ENCODE measurements at regions not wholly inside any gene's neighbourhood (a gene's known extent, or its start where the extent isn't known, plus 50 kb on each side); places are given as distances from the start of the nearest gene placed in this dataset.

- Histone ChIP-seq H3K27me3 (ENCODE audit: control insufficient read depth in 3 of 3, insufficient read depth in 3 of 3, low read depth in 1 of 3, low read length in 3 of 3) (no peaks in the 10 kb centered on the region), H3K4me2 (ENCODE audit: insufficient read depth, low read length, poor library complexity, severe bottlenecking) (no peak overlapping the region), H2AFZ (ENCODE audit: low read length) (no peak overlapping the region), H3K4me3 (ENCODE audit: low read length in 2 of 2) (no peak overlapping the region), H3K18ac (ENCODE audit: low read length) (no peak overlapping the region), H3K79me1 (ENCODE audit: low read depth, low read length) (no peaks in the 10 kb centered on the region), H2BK120ac (ENCODE audit: low read depth, low read length) (no peak overlapping the region), H3K23ac (ENCODE audit: low read depth, low read length, poor library complexity) (no peak overlapping the region), H3K9me3 (replicated peaks in 1 of 2; ENCODE audit: control insufficient read depth in 2 of 2, insufficient read depth in 1 of 2, low read depth in 1 of 2, low read length in 2 of 2) (no peaks in the 10 kb centered on the region), H3K4me1 (ENCODE audit: control insufficient read depth in 2 of 2, insufficient read depth in 1 of 2, low read depth in 1 of 2, low read length in 2 of 2) (peaks cover 0 to 2% of the 10 kb centered on the region in 2 donors), H4K91ac (ENCODE audit: low read depth, low read length, poor library complexity) (no peak overlapping the region), H3K4ac (ENCODE audit: low read length) (no peak overlapping the region), H3K14ac (ENCODE audit: low read length) (no peak overlapping the region), H4K8ac (ENCODE audit: low read depth, low read length) (no peak overlapping the region), H3K36me3 (replicated peaks in 1 of 2; ENCODE audit: control insufficient read depth in 2 of 2, insufficient read depth in 2 of 2, low read length in 2 of 2) (no peaks in the 10 kb centered on the region), H2BK12ac (ENCODE audit: low read length) (no peak overlapping the region), H2AK5ac (ENCODE audit: low read depth, low read length) (no peak overlapping the region), H3K9ac (ENCODE audit: low read depth, low read length, poor library complexity) (no peak overlapping the region), H3K27ac (replicated peaks; ENCODE audit: low read length) (no peak overlapping the region), H2BK15ac (ENCODE audit: low read length) (no peak overlapping the region), H2BK5ac (ENCODE audit: low read length) (no peak overlapping the region)
- DNase-seq (ENCODE audit: low spot score) = no peak
- no CpG with 5 or more reads among the region's 6 CpGs for WGBS, 2 donors (ENCODE audit: extremely low coverage in 2 of 2, insufficient read length in 2 of 2, insufficient replicate concordance in 1 of 2)
Observed at GRCh38 chr5:67908126-67908765, 307.3 kb upstream of the PIK3R1 start.

- H3K4me2 ChIP-seq (ENCODE audit: insufficient read depth, low read length, poor library complexity, severe bottlenecking) = no peak overlapping the region
- no peak overlapping the region for H2BK120ac ChIP-seq (ENCODE audit: low read depth, low read length)
- H4K91ac ChIP-seq (ENCODE audit: low read depth, low read length, poor library complexity) = no peak overlapping the region
- H2BK15ac ChIP-seq (ENCODE audit: low read length) = no peak overlapping the region
- no CpG with 5 or more reads among the region's 2 CpGs for WGBS, 2 donors (ENCODE audit: extremely low coverage in 2 of 2, insufficient read length in 2 of 2, insufficient replicate concordance in 1 of 2)
- H2AK5ac ChIP-seq (ENCODE audit: low read depth, low read length) = no peak overlapping the region
- H4K8ac ChIP-seq (ENCODE audit: low read depth, low read length) = no peak overlapping the region
- DNase-seq (ENCODE audit: low spot score) = no peak
- no peak overlapping the region for H3K14ac ChIP-seq (ENCODE audit: low read length)
- H3K27me3 ChIP-seq (ENCODE audit: control insufficient read depth in 3 of 3, insufficient read depth in 3 of 3, low read depth in 1 of 3, low read length in 3 of 3) = no peaks in the 10 kb centered on the region
- no peak overlapping the region for H2AFZ ChIP-seq (ENCODE audit: low read length)
- no peak overlapping the region for H3K23ac ChIP-seq (ENCODE audit: low read depth, low read length, poor library complexity)
- no peaks in the 10 kb centered on the region for H3K36me3 ChIP-seq (replicated peaks in 1 of 2; ENCODE audit: control insufficient read depth in 2 of 2, insufficient read depth in 2 of 2, low read length in 2 of 2)
- no peak overlapping the region for H3K4me3 ChIP-seq (ENCODE audit: low read length in 2 of 2)
- no peak overlapping the region for H3K27ac ChIP-seq (replicated peaks; ENCODE audit: low read length)
- H3K79me1 ChIP-seq (ENCODE audit: low read depth, low read length) = no peaks in the 10 kb centered on the region
- no peak overlapping the region for H3K18ac ChIP-seq (ENCODE audit: low read length)
- H3K9ac ChIP-seq (ENCODE audit: low read depth, low read length, poor library complexity) = no peak overlapping the region
- no peak overlapping the region for H3K4ac ChIP-seq (ENCODE audit: low read length)
- no peak overlapping the region for H2BK5ac ChIP-seq (ENCODE audit: low read length)
- H2BK12ac ChIP-seq (ENCODE audit: low read length) = no peak overlapping the region
- H3K9me3 ChIP-seq (replicated peaks in 1 of 2; ENCODE audit: control insufficient read depth in 2 of 2, insufficient read depth in 1 of 2, low read depth in 1 of 2, low read length in 2 of 2) = no peaks in the 10 kb centered on the region
- H3K4me1 ChIP-seq (ENCODE audit: control insufficient read depth in 2 of 2, insufficient read depth in 1 of 2, low read depth in 1 of 2, low read length in 2 of 2) = no peaks in the 10 kb centered on the region
Observed at GRCh38 chr5:67904366-67904765, 311.2 kb upstream of the PIK3R1 start.

- no CpG with 5 or more reads among the region's 2 CpGs for WGBS, 2 donors (ENCODE audit: extremely low coverage in 2 of 2, insufficient read length in 2 of 2, insufficient replicate concordance in 1 of 2)
- no peak overlapping the region for H2AFZ ChIP-seq (ENCODE audit: low read length)
- no peaks in the 10 kb centered on the region for H3K9me3 ChIP-seq (replicated peaks in 1 of 2; ENCODE audit: control insufficient read depth in 2 of 2, insufficient read depth in 1 of 2, low read depth in 1 of 2, low read length in 2 of 2)
- no peak overlapping the region for H3K23ac ChIP-seq (ENCODE audit: low read depth, low read length, poor library complexity)
- no peak overlapping the region for H4K91ac ChIP-seq (ENCODE audit: low read depth, low read length, poor library complexity)
- no peak overlapping the region for H2AK5ac ChIP-seq (ENCODE audit: low read depth, low read length)
- H2BK5ac ChIP-seq (ENCODE audit: low read length) = no peak overlapping the region
- no peaks in the 10 kb centered on the region for H3K4me1 ChIP-seq (ENCODE audit: control insufficient read depth in 2 of 2, insufficient read depth in 1 of 2, low read depth in 1 of 2, low read length in 2 of 2)
- H4K8ac ChIP-seq (ENCODE audit: low read depth, low read length) = no peak overlapping the region
- no peaks in the 10 kb centered on the region for H3K36me3 ChIP-seq (replicated peaks in 1 of 2; ENCODE audit: control insufficient read depth in 2 of 2, insufficient read depth in 2 of 2, low read length in 2 of 2)
- H3K27me3 ChIP-seq (ENCODE audit: control insufficient read depth in 3 of 3, insufficient read depth in 3 of 3, low read depth in 1 of 3, low read length in 3 of 3) = no peaks in the 10 kb centered on the region
- no peak overlapping the region for H3K9ac ChIP-seq (ENCODE audit: low read depth, low read length, poor library complexity)
- no peak overlapping the region for H3K18ac ChIP-seq (ENCODE audit: low read length)
- H3K4me3 ChIP-seq (ENCODE audit: low read length in 2 of 2) = no peak overlapping the region
- no peak overlapping the region for H3K27ac ChIP-seq (replicated peaks; ENCODE audit: low read length)
- no peaks in the 10 kb centered on the region for H3K79me1 ChIP-seq (ENCODE audit: low read depth, low read length)
- H2BK15ac ChIP-seq (ENCODE audit: low read length) = no peak overlapping the region
- H2BK12ac ChIP-seq (ENCODE audit: low read length) = no peak overlapping the region
- no peak overlapping the region for H3K4ac ChIP-seq (ENCODE audit: low read length)
- H2BK120ac ChIP-seq (ENCODE audit: low read depth, low read length) = no peak overlapping the region
- no peak overlapping the region for H3K14ac ChIP-seq (ENCODE audit: low read length)
- no peak for DNase-seq (ENCODE audit: low spot score)
- H3K4me2 ChIP-seq (ENCODE audit: insufficient read depth, low read length, poor library complexity, severe bottlenecking) = no peak overlapping the region
Observed at GRCh38 chr5:67903656-67904055, 311.9 kb upstream of the PIK3R1 start.

- H3K4me1 ChIP-seq (ENCODE audit: control insufficient read depth in 2 of 2, insufficient read depth in 1 of 2, low read depth in 1 of 2, low read length in 2 of 2) = no peaks in the 10 kb centered on the region
- no peak overlapping the region for H3K23ac ChIP-seq (ENCODE audit: low read depth, low read length, poor library complexity)
- H3K9ac ChIP-seq (ENCODE audit: low read depth, low read length, poor library complexity) = no peak overlapping the region
- no peak overlapping the region for H2BK12ac ChIP-seq (ENCODE audit: low read length)
- H3K18ac ChIP-seq (ENCODE audit: low read length) = no peak overlapping the region
- H2AK5ac ChIP-seq (ENCODE audit: low read depth, low read length) = no peak overlapping the region
- H3K14ac ChIP-seq (ENCODE audit: low read length) = no peak overlapping the region
- H3K4ac ChIP-seq (ENCODE audit: low read length) = no peak overlapping the region
- no peaks in the 10 kb centered on the region for H3K79me1 ChIP-seq (ENCODE audit: low read depth, low read length)
- H3K9me3 ChIP-seq (replicated peaks in 1 of 2; ENCODE audit: control insufficient read depth in 2 of 2, insufficient read depth in 1 of 2, low read depth in 1 of 2, low read length in 2 of 2) = no peaks in the 10 kb centered on the region
- no peak overlapping the region for H3K4me3 ChIP-seq (ENCODE audit: low read length in 2 of 2)
- H2AFZ ChIP-seq (ENCODE audit: low read length) = no peak overlapping the region
- H3K36me3 ChIP-seq (replicated peaks in 1 of 2; ENCODE audit: control insufficient read depth in 2 of 2, insufficient read depth in 2 of 2, low read length in 2 of 2) = no peaks in the 10 kb centered on the region
- H2BK5ac ChIP-seq (ENCODE audit: low read length) = no peak overlapping the region
- no peak overlapping the region for H4K8ac ChIP-seq (ENCODE audit: low read depth, low read length)
- H3K27me3 ChIP-seq (ENCODE audit: control insufficient read depth in 3 of 3, insufficient read depth in 3 of 3, low read depth in 1 of 3, low read length in 3 of 3) = no peaks in the 10 kb centered on the region
- no peak overlapping the region for H2BK120ac ChIP-seq (ENCODE audit: low read depth, low read length)
- no peak for DNase-seq (ENCODE audit: low spot score)
- no peak overlapping the region for H2BK15ac ChIP-seq (ENCODE audit: low read length)
- no peak overlapping the region for H4K91ac ChIP-seq (ENCODE audit: low read depth, low read length, poor library complexity)
- no peak overlapping the region for H3K4me2 ChIP-seq (ENCODE audit: insufficient read depth, low read length, poor library complexity, severe bottlenecking)
- no CpG with 5 or more reads among the region's 2 CpGs for WGBS, 2 donors (ENCODE audit: extremely low coverage in 2 of 2, insufficient read length in 2 of 2, insufficient replicate concordance in 1 of 2)
- H3K27ac ChIP-seq (replicated peaks; ENCODE audit: low read length) = no peak overlapping the region
Observed at GRCh38 chr5:67903121-67903520, 312.4 kb upstream of the PIK3R1 start.
